H1 (cell line): ENCODE measurements at regions not wholly inside any gene's neighbourhood (a gene's known extent, or its start where the extent isn't known, plus 50 kb on each side); places are given as distances from the start of the nearest gene placed in this dataset.

Source experiments
- CTCF ChIA-PET: fragments of 300-600 bp; sonication (Branson Sonifier 250); formaldehyde crosslinking; loops from one replicate; lab custom pipeline; 2021; ENCODE audit not compliant: partially characterized antibody; lab: Charles Lee
- POLR2A ChIA-PET: fragments of 300-600 bp; sonication (Branson Sonifier 250); formaldehyde crosslinking; loops from one replicate; lab custom pipeline; 2021; ENCODE audit warnings: inconsistent platforms; ENCODE audit not compliant: partially characterized antibody; lab: Charles Lee
- DNase-seq, 2 experiments: peaks; one replicate each; pipeline versions ENCODE4 v3.0.0 to v3.0.0-alpha.2; 2010 to 2022; ENCODE audit warnings: low spot score in 2 of 2, low read depth in 1 of 2, mixed read lengths in 1 of 2
- FAIRE-seq: peaks from 2 replicates; lab custom pipeline; 2011; peaks lifted over from hg19 to GRCh38; lab: Jason Lieb, UNC
- H2AFZ ChIP-seq: 2 replicates; pipeline ENCODE4 v1.8.1; 2012; ENCODE audit warnings: low read length, inconsistent platforms
- H2AK5ac ChIP-seq: 2 replicates; pipeline ENCODE4 v1.6.1; 2013; ENCODE audit warnings: low read depth, low read length
- H2BK120ac ChIP-seq: replicated peaks from 2 replicates; pipeline ENCODE3; 2013; ENCODE audit warnings: low read depth, low read length, inconsistent platforms
- H2BK12ac ChIP-seq: 2 replicates; pipeline ENCODE4 v1.6.1; 2013; ENCODE audit warnings: low read depth, low read length
- H2BK15ac ChIP-seq: 2 replicates; pipeline ENCODE4 v1.6.1; 2013; ENCODE audit warnings: low read length
- H2BK20ac ChIP-seq: 2 replicates; pipeline ENCODE4 v1.6.1; 2013; ENCODE audit warnings: low read length
- H2BK5ac ChIP-seq: 2 replicates; pipeline ENCODE4 v1.6.1; 2013; ENCODE audit warnings: low read depth, low read length
- H3K14ac ChIP-seq: 2 replicates; pipeline ENCODE4 v1.6.1; 2013; ENCODE audit warnings: inconsistent platforms; ENCODE audit not compliant: insufficient read length
- H3K18ac ChIP-seq: 2 replicates; pipeline ENCODE4 v1.6.1; 2013; ENCODE audit warnings: low read length; ENCODE audit errors: extremely low read depth
- H3K23ac ChIP-seq: 2 replicates; pipeline ENCODE4 v1.6.1; 2013; ENCODE audit warnings: inconsistent platforms; ENCODE audit not compliant: insufficient read length
- H3K23me2 ChIP-seq: 2 replicates; pipeline ENCODE4 v1.6.1; 2013; ENCODE audit warnings: low read depth, low read length
- H3K27ac ChIP-seq: 2 replicates; pipeline ENCODE4 v1.6.1; 2011; ENCODE audit warnings: low read depth, low read length, inconsistent platforms
- H3K27me3 ChIP-seq, 4 experiments: replicated peaks in 1 of 4; 1 replicate in 1 of 4; 2 replicates in 3 of 4; pipeline versions ENCODE4 v1.6.1 to v1.8.1; 2011 to 2013; ENCODE audit warnings: low read length in 3 of 4, mild to moderate bottlenecking in 3 of 4, inconsistent platforms in 2 of 4, mixed read lengths in 2 of 4, moderate library complexity in 1 of 4; ENCODE audit not compliant: control insufficient read depth in 3 of 4, insufficient read depth in 3 of 4; ENCODE audit errors: extremely low read depth in 1 of 4
- H3K36me3 ChIP-seq, 4 experiments: 2 replicates each; pipeline versions ENCODE4 v1.6.1 to v1.8.1; 2011 to 2013; ENCODE audit warnings: mild to moderate bottlenecking in 4 of 4, low read length in 3 of 4, moderate library complexity in 2 of 4, control low read depth in 1 of 4, inconsistent platforms in 1 of 4; ENCODE audit not compliant: insufficient read depth in 4 of 4, control insufficient read depth in 2 of 4
- H3K4ac ChIP-seq: replicated peaks from 2 replicates; pipeline ENCODE3; 2013; ENCODE audit warnings: low read length, low read depth, mixed read lengths, inconsistent platforms; ENCODE audit not compliant: insufficient read length
- H3K4me1 ChIP-seq, 4 experiments: replicated peaks in 1 of 4; 1 replicate in 1 of 4; 2 replicates in 3 of 4; pipeline versions ENCODE4 v1.6.1 to v1.8.1; 2011 to 2013; ENCODE audit warnings: low read length in 3 of 4, inconsistent platforms in 2 of 4, mixed read lengths in 1 of 4; ENCODE audit not compliant: insufficient read depth in 4 of 4, control insufficient read depth in 3 of 4
- H3K4me2 ChIP-seq, 2 experiments: 2 replicates each; pipeline versions ENCODE4 v1.6.1 to v1.8.1; 2011 to 2013; ENCODE audit warnings: low read depth in 2 of 2, low read length in 2 of 2, control low read depth in 1 of 2, inconsistent platforms in 1 of 2, mild to moderate bottlenecking in 1 of 2; ENCODE audit not compliant: insufficient read depth in 1 of 2
- H3K4me3 ChIP-seq, 4 experiments: fragments of 200-600, 300-600 bp in 1 of 4; sonication (generic), shearing (Covaris generic), sonication (Bioruptor Twin) in 1 of 4; 2 replicates each; pipeline versions ENCODE4 v1.5.1 to v1.8.1; 2011 to 2016; ENCODE audit warnings: low read length in 4 of 4, low read depth in 3 of 4, control low read depth in 2 of 4, inconsistent platforms in 2 of 4, mild to moderate bottlenecking in 2 of 4, mixed read lengths in 1 of 4, moderate library complexity in 1 of 4; ENCODE audit not compliant: insufficient read depth in 2 of 4; ENCODE audit errors: extremely low read depth in 1 of 4
- H3K56ac ChIP-seq: replicated peaks from 2 replicates; pipeline ENCODE3; 2013; ENCODE audit warnings: low read depth, mild to moderate bottlenecking, mixed read lengths, low read length, inconsistent platforms; ENCODE audit not compliant: insufficient read length
- H3K79me1 ChIP-seq: 2 replicates; pipeline ENCODE4 v1.6.1; 2013; ENCODE audit warnings: low read depth, low read length, control low read depth
- H3K79me2 ChIP-seq, 2 experiments: 2 replicates each; pipeline versions ENCODE4 v1.6.1 to v1.8.1; 2012 to 2013; ENCODE audit warnings: low read length in 2 of 2, mild to moderate bottlenecking in 2 of 2, inconsistent platforms in 1 of 2; ENCODE audit not compliant: insufficient read depth in 2 of 2, control insufficient read depth in 1 of 2
- H3K9ac ChIP-seq, 4 experiments: replicated peaks in 1 of 4; 1 replicate in 1 of 4; 2 replicates in 3 of 4; pipeline versions ENCODE4 v1.6.1 to v1.8.1; 2011 to 2013; ENCODE audit warnings: low read depth in 3 of 4, low read length in 3 of 4, control low read depth in 2 of 4, mild to moderate bottlenecking in 2 of 4, moderate library complexity in 2 of 4, inconsistent platforms in 1 of 4; ENCODE audit errors: extremely low read depth in 1 of 4
- H3K9me3 ChIP-seq, 2 experiments: 2 replicates each; pipeline versions ENCODE4 v1.6.1 to v1.8.1; 2012 to 2013; ENCODE audit warnings: mild to moderate bottlenecking in 2 of 2, moderate library complexity in 2 of 2, control low read depth in 1 of 2, inconsistent platforms in 1 of 2, low read depth in 1 of 2, low read length in 1 of 2, mixed read lengths in 1 of 2; ENCODE audit not compliant: insufficient read depth in 2 of 2
- H4K20me1 ChIP-seq, 2 experiments: replicated peaks in 1 of 2; 2 replicates each; pipeline versions ENCODE3 to v1.8.1; 2011 to 2013; ENCODE audit warnings: inconsistent platforms in 2 of 2, low read length in 2 of 2, mild to moderate bottlenecking in 1 of 2; ENCODE audit not compliant: insufficient read depth in 2 of 2, control insufficient read depth in 1 of 2
- H4K5ac ChIP-seq: 2 replicates; pipeline ENCODE4 v1.6.1; 2013; ENCODE audit warnings: low read length, low read depth, mixed read lengths, inconsistent platforms; ENCODE audit not compliant: insufficient read length
- H4K8ac ChIP-seq: 2 replicates; pipeline ENCODE4 v1.8.0; 2013; ENCODE audit warnings: mild to moderate bottlenecking, moderate library complexity, low read length, inconsistent platforms; ENCODE audit not compliant: insufficient read depth; ENCODE audit errors: extremely low read depth
- H4K91ac ChIP-seq: replicated peaks from 2 replicates; pipeline ENCODE3; 2013; ENCODE audit warnings: low read length, mixed read lengths, inconsistent platforms; ENCODE audit not compliant: insufficient read length
- CHD2 ChIP-seq: IDR thresholded peaks from 2 replicates; pipeline ENCODE4 v1.6.1; 2012; ENCODE audit warnings: low read length, improper control_type of control experiment
- EP300 ChIP-seq, 2 experiments: IDR thresholded peaks; 1 replicate in 1 of 2; 2 replicates in 1 of 2; pipeline ENCODE4 v1.6.1; 2011 to 2012; ENCODE audit warnings: low read depth in 2 of 2, low read length in 2 of 2, mild to moderate bottlenecking in 2 of 2, borderline replicate concordance in 1 of 2, inconsistent platforms in 1 of 2, moderate library complexity in 1 of 2
- FOSL1 ChIP-seq: IDR thresholded peaks from 2 replicates; pipeline ENCODE4 v1.6.1; 2011; ENCODE audit warnings: mild to moderate bottlenecking, low read depth, low read length, moderate library complexity; ENCODE audit not compliant: insufficient read depth
- HDAC2 ChIP-seq, 2 experiments: fragments of 300-600 bp in 1 of 2; sonication (generic) in 1 of 2; IDR thresholded peaks; 2 replicates each; pipeline ENCODE4 v1.6.1; 2011 to 2012; ENCODE audit warnings: low read depth in 2 of 2, low read length in 2 of 2, mild to moderate bottlenecking in 2 of 2, moderate library complexity in 2 of 2, borderline replicate concordance in 1 of 2, inconsistent platforms in 1 of 2
- JUN ChIP-seq: IDR thresholded peaks from 2 replicates; pipeline ENCODE4 v1.6.1; 2011; ENCODE audit warnings: low read depth, mild to moderate bottlenecking, improper control_type of control experiment, low read length
- KDM1A ChIP-seq: fragments of 200-600, 300-600 bp; sonication (generic); IDR thresholded peaks from 2 replicates; pipeline ENCODE4 v1.7.1; 2016; ENCODE audit warnings: mild to moderate bottlenecking, low read length, borderline replicate concordance
- NRF1 ChIP-seq: IDR thresholded peaks from 2 replicates; pipeline ENCODE4 v1.6.1; 2011; ENCODE audit warnings: mild to moderate bottlenecking, low read depth, low read length, improper control_type of control experiment
- RNF2 ChIP-seq: fragments of 200-900, 300-1000 bp; sonication (generic); IDR thresholded peaks from 2 replicates; pipeline ENCODE4 v1.7.1; 2016; ENCODE audit warnings: borderline replicate concordance, low read depth, mild to moderate bottlenecking, antibody characterized with exemption, low read length; ENCODE audit not compliant: poor library complexity, severe bottlenecking; ENCODE audit errors: missing control alignments
- RXRA ChIP-seq: IDR thresholded peaks from 2 replicates; pipeline ENCODE4 v1.6.1; 2011; ENCODE audit warnings: low read depth, mild to moderate bottlenecking, low read length, moderate library complexity; ENCODE audit not compliant: insufficient read depth
- TAF1 ChIP-seq: IDR thresholded peaks from 2 replicates; pipeline ENCODE4 v1.6.1; 2011; ENCODE audit warnings: mild to moderate bottlenecking, low read depth, low read length
- TAF7 ChIP-seq: optimal IDR thresholded peaks from 2 replicates; pipeline ENCODE3; 2011; ENCODE audit warnings: low read depth, mild to moderate bottlenecking, inconsistent platforms, low read length, moderate library complexity, borderline replicate concordance
- TCF12 ChIP-seq: IDR thresholded peaks from 2 replicates; pipeline ENCODE4 v1.6.1; 2011; ENCODE audit warnings: low read depth, mild to moderate bottlenecking, low read length
- TEAD4 ChIP-seq: IDR thresholded peaks from 2 replicates; pipeline ENCODE4 v1.6.1; 2012; ENCODE audit warnings: low read depth, low read length, inconsistent platforms, mixed read lengths
- ZNF274 ChIP-seq: IDR thresholded peaks from 2 replicates; pipeline ENCODE4 v1.7.0; 2012; ENCODE audit warnings: low read length, borderline replicate concordance; ENCODE audit errors: extremely low read depth

- Histone ChIP-seq H3K9me3 (no peaks in the 10 kb centered on the region), H3K23me2 (no peaks in the 10 kb centered on the region), H2AK5ac (no peak overlapping the region), H2BK15ac (no peak overlapping the region), H4K8ac (no peak overlapping the region), H3K27me3 (no peaks in the 10 kb centered on the region), H3K4me2 (no peak overlapping the region), H3K4me3 (no peak overlapping the region), H3K14ac (no peak overlapping the region), H2AFZ (no peak overlapping the region), H3K36me3 (no peaks in the 10 kb centered on the region), H4K20me1 (no peaks in the 10 kb centered on the region), H3K9ac (no peak overlapping the region), H2BK12ac (no peak overlapping the region), H4K5ac (no peak overlapping the region), H4K91ac (no peak overlapping the region), H3K27ac (no peak overlapping the region), H3K4me1 (0 out of 7 replicates have a peak, but pooled peaks cover 0 to 2% (median 0%) of the 10 kb centered on the region in 4 experiments), H2BK120ac (no peak overlapping the region), H3K18ac (no peak overlapping the region), H3K4ac (no peak overlapping the region), H2BK5ac (no peak overlapping the region), H3K79me1 (no peaks in the 10 kb centered on the region), H3K56ac (no peak overlapping the region), H3K79me2 (no peaks in the 10 kb centered on the region), H2BK20ac (no peak overlapping the region), H3K23ac (no peak overlapping the region)
- no peak for DNase-seq
- TF ChIP-seq TCF12 (no peak), FOSL1 (no peak), HDAC2 (IDR thresholded peaks at IDR 0.05; ENCODE audit: borderline replicate concordance in 1 of 2, low read depth in 2 of 2, low read length in 2 of 2) (no peak), KDM1A (no peak), RXRA (no peak), ZNF274 (no peak), NRF1 (no peak), EP300 (IDR thresholded peaks at IDR 0.05; ENCODE audit: borderline replicate concordance in 1 of 2, low read depth in 2 of 2, low read length in 2 of 2) (no peak), TEAD4 (no peak), RNF2 (no peak), TAF7 (no peak), CHD2 (no peak), TAF1 (no peak), JUN (no peak)
- no peak for FAIRE-seq
- ChIA-PET CTCF (interaction anchor here (0.6 kb wide), 1 partner anchor 132 kb away, joined by 3 read pairs; no protein-coding TSS in a partner anchor), POLR2A (no interaction called here)
These were observed 2190.5 kb upstream of the RAG2 start for GRCh38 chr11:38788561-38788960.
